Naive thymus-derived CD4-positive, alpha-beta T cell (primary cell): ENCODE measurements at regions not wholly inside any gene's neighbourhood (a gene's known extent, or its start where the extent isn't known, plus 50 kb on each side); places are given as distances from the start of the nearest gene placed in this dataset.

Source experiments
- ATAC-seq: fragments of 150-1000 bp; cut with Tn5 transposase; 2 replicates; pipeline ENCODE4 v1.10.0; 2021; ENCODE audit warnings: mild to moderate bottlenecking, moderate library complexity
- CTCF ChIA-PET: fragments of 350-600 bp; sonication (Branson Sonifier 250); formaldehyde crosslinking; loops from one replicate; lab custom pipeline; 2021; ENCODE audit warnings: antibody characterized with exemption; lab: Charles Lee
- POLR2A ChIA-PET: fragments of 350-600 bp; sonication (Branson Sonifier 250); formaldehyde crosslinking; loops from one replicate; lab custom pipeline; 2021; ENCODE audit warnings: antibody characterized with exemption, inconsistent platforms; lab: Charles Lee
- DNase-seq, 9 donors: peaks; one replicate each; pipeline versions ENCODE4 v3.0.0 to v3.0.0-alpha.2; 2020 to 2022; ENCODE audit warnings: mixed read lengths in 1 of 9
- H3K27ac ChIP-seq: one replicate; pipeline ENCODE4 v1.7.0; 2013; ENCODE audit warnings: mild to moderate bottlenecking, low read depth, low read length, moderate library complexity
- H3K27me3 ChIP-seq, 2 donors: one replicate each; pipeline ENCODE4 v1.7.0; 2013; ENCODE audit warnings: low read length in 2 of 2, mild to moderate bottlenecking in 2 of 2, moderate library complexity in 2 of 2; ENCODE audit not compliant: control insufficient read depth in 2 of 2, insufficient read depth in 2 of 2
- H3K36me3 ChIP-seq, 3 experiments: 1 replicate in 2 of 3; 2 replicates in 1 of 3; pipeline ENCODE4 v1.7.0; 2013; ENCODE audit warnings: low read length in 3 of 3, mild to moderate bottlenecking in 3 of 3, moderate library complexity in 1 of 3; ENCODE audit not compliant: insufficient read depth in 3 of 3, control insufficient read depth in 2 of 3
- H3K4me1 ChIP-seq, 2 donors: one replicate each; pipeline ENCODE4 v1.7.0; 2013; ENCODE audit warnings: low read length in 2 of 2, mild to moderate bottlenecking in 2 of 2, moderate library complexity in 1 of 2; ENCODE audit not compliant: control insufficient read depth in 2 of 2, insufficient read depth in 2 of 2
- H3K4me3 ChIP-seq: 2 replicates; pipeline ENCODE4 v1.7.0; 2013; ENCODE audit warnings: mild to moderate bottlenecking, low read length
- H3K9me3 ChIP-seq, 3 experiments: 1 replicate in 2 of 3; 2 replicates in 1 of 3; pipeline ENCODE4 v1.7.0; 2013; ENCODE audit warnings: low read length in 3 of 3; ENCODE audit not compliant: control insufficient read depth in 2 of 3
- H3K27ac Mint-ChIP-seq, 9 donors: one replicate each; pipeline ENCODE4 v1.8.0; 2020 to 2022; ENCODE audit warnings: mixed read lengths in 9 of 9, mild to moderate bottlenecking in 8 of 9, moderate library complexity in 5 of 9, inconsistent platforms in 2 of 9
- H3K27me3 Mint-ChIP-seq, 5 donors: one replicate each; pipeline ENCODE4 v1.8.0; 2021 to 2022; ENCODE audit warnings: mixed read lengths in 5 of 5, mild to moderate bottlenecking in 1 of 5
- H3K36me3 Mint-ChIP-seq, 5 donors: one replicate each; pipeline ENCODE4 v1.8.0; 2020 to 2022; ENCODE audit warnings: mixed read lengths in 5 of 5, mild to moderate bottlenecking in 3 of 5, inconsistent platforms in 1 of 5
- H3K4me1 Mint-ChIP-seq, 7 donors: one replicate each; pipeline ENCODE4 v1.8.0; 2020 to 2022; ENCODE audit warnings: mixed read lengths in 7 of 7, mild to moderate bottlenecking in 3 of 7, inconsistent platforms in 1 of 7
- H3K4me3 Mint-ChIP-seq, 10 donors: one replicate each; pipeline ENCODE4 v1.8.0; 2020 to 2022; ENCODE audit warnings: mild to moderate bottlenecking in 10 of 10, mixed read lengths in 10 of 10, moderate library complexity in 6 of 10, inconsistent platforms in 2 of 10
- H3K9me3 Mint-ChIP-seq, 11 donors: one replicate each; pipeline ENCODE4 v1.8.0; 2020 to 2022; ENCODE audit warnings: mixed read lengths in 11 of 11, mild to moderate bottlenecking in 4 of 11, inconsistent platforms in 1 of 11, moderate library complexity in 1 of 11
- intact Hi-C, 2 donors: fragments of 100-400 bp; cut with micrococcal nuclease; formaldehyde crosslinking; loops; one replicate each; pipeline ENCODE4 v1.15.1; 2023

- no peaks in the 10 kb centered on the region for H3K9me3 ChIP-seq
- H3K4me3 ChIP-seq: no peak overlapping the region
- intact Hi-C loops: loop anchor here in 1 of 2 donors (2.0 kb wide), 1 partner anchor 15 kb away; no protein-coding TSS in a partner anchor
- CTCF ChIA-PET: no interaction called here
- Mint-ChIP-seq H3K4me3 (no peak overlapping the region), H3K36me3 (peaks cover 0 to 6% (median 0%) of the 10 kb centered on the region in 5 donors), H3K4me1 (peaks cover 0 to 20% (median 14%) of the 10 kb centered on the region in 7 donors), H3K9me3 (peaks cover 0 to 4% (median 0%) of the 10 kb centered on the region in 11 donors), H3K27ac (peak overlapping the region in 1 of 9 donors; percentile 33), H3K27me3 (peaks cover 0 to 2% (median 0%) of the 10 kb centered on the region in 5 donors)
- POLR2A ChIA-PET: no interaction called here
- H3K36me3 ChIP-seq: no peaks in the 10 kb centered on the region
- ATAC-seq: no peak
- DNase-seq: no peak
- no peak overlapping the region for H3K27ac ChIP-seq
- no peaks in the 10 kb centered on the region for H3K27me3 ChIP-seq
- no peaks in the 10 kb centered on the region for H3K4me1 ChIP-seq
Observed at GRCh38 chr10:9081961-9082360, 1027.5 kb downstream of the GATA3 start.

- DNase-seq: peak in 5 of 9 donors; percentile 8 to 30 (median 19)
- Histone ChIP-seq H3K4me3 (no peak overlapping the region), H3K9me3 (no peaks in the 10 kb centered on the region), H3K4me1 (peaks cover 0 to 13% of the 10 kb centered on the region in 2 donors), H3K27me3 (no peaks in the 10 kb centered on the region), H3K27ac (no peak overlapping the region), H3K36me3 (no peaks in the 10 kb centered on the region)
- H3K27ac Mint-ChIP-seq: peak overlapping the region in 6 of 9 donors; percentile 17 to 92 (median 49)
- intact Hi-C loops: no loop called here
- ChIA-PET POLR2A (interaction anchor here (0.8 kb wide), 1 partner anchor 42 kb away, joined by 3 read pairs; no protein-coding TSS in a partner anchor), CTCF (interaction anchor here (0.6 to 1.1 kb wide), 2 partner anchors 114 to 1171 kb away, joined by 3 to 4 read pairs; no protein-coding TSS in a partner anchor)
- peaks cover 0 to 4% (median 0%) of the 10 kb centered on the region in 11 donors for H3K9me3 Mint-ChIP-seq
- H3K4me3 Mint-ChIP-seq: peak overlapping the region in 7 of 10 donors; percentile 3 to 60 (median 52)
- peaks cover 12 to 37% (median 26%) of the 10 kb centered on the region in 7 donors for H3K4me1 Mint-ChIP-seq
- H3K36me3 Mint-ChIP-seq: no peaks in the 10 kb centered on the region
- peaks cover 0 to 2% (median 0%) of the 10 kb centered on the region in 5 donors for H3K27me3 Mint-ChIP-seq
- ATAC-seq: no peak
Observed at GRCh38 chr10:9091530-9092093, 1037.1 kb downstream of the GATA3 start.

GRCh38 chr10:9096288-9096687 is 1041.8 kb downstream of the GATA3 start:
- Histone ChIP-seq H3K9me3 (no peaks in the 10 kb centered on the region), H3K27me3 (no peaks in the 10 kb centered on the region), H3K4me1 (peaks cover 0 to 26% of the 10 kb centered on the region in 2 donors), H3K27ac (peak overlapping the region; percentile 48), H3K36me3 (no peaks in the 10 kb centered on the region), H3K4me3 (no peak overlapping the region)
- Mint-ChIP-seq H3K4me3 (peak overlapping the region in 9 of 10 donors; percentile 11 to 89 (median 80)), H3K27me3 (peaks cover 0 to 2% (median 0%) of the 10 kb centered on the region in 5 donors), H3K36me3 (no peaks in the 10 kb centered on the region), H3K4me1 (peaks cover 12 to 56% (median 48%) of the 10 kb centered on the region in 7 donors), H3K27ac (peak overlapping the region in 8 of 9 donors; percentile 87 to 100 (median 95)), H3K9me3 (peaks cover 0 to 9% (median 0%) of the 10 kb centered on the region in 11 donors)
- ATAC-seq: peak; percentile 89
- ChIA-PET CTCF (interaction anchor here (0.6 to 1.0 kb wide), 3 partner anchors 68 to 534 kb away, joined by 3 read pairs; no protein-coding TSS in a partner anchor), POLR2A (interaction anchor here (0.5 to 2.8 kb wide), 11 partner anchors 11 to 1308 kb away, joined by 3 to 11 read pairs (median 5); partner anchors contain the start of genes ATP5F1C and KIN)
- intact Hi-C loops: loop anchor here in 1 of 2 donors (1.0 to 5.0 kb wide), 9 partner anchors 13 to 1309 kb away; partner anchors contain the start of genes ATP5F1C, GATA3 and KIN
- peak in 8 of 9 donors; percentile 7 to 90 (median 82) for DNase-seq

- ATAC-seq (peak; percentile 81), DNase-seq (peak in 7 of 9 donors; percentile 29 to 89 (median 81))
- Histone ChIP-seq H3K27me3 (no peaks in the 10 kb centered on the region), H3K4me1 (peaks cover 0 to 26% of the 10 kb centered on the region in 2 donors), H3K4me3 (no peak overlapping the region), H3K9me3 (no peaks in the 10 kb centered on the region), H3K36me3 (no peaks in the 10 kb centered on the region), H3K27ac (no peak overlapping the region)
- ChIA-PET CTCF (interaction anchor here (0.6 to 1.0 kb wide), 2 partner anchors 23 to 535 kb away, joined by 3 to 5 read pairs; no protein-coding TSS in a partner anchor), POLR2A (interaction anchor here (0.7 to 2.8 kb wide), 5 partner anchors 9 to 1046 kb away, joined by 3 to 10 read pairs (median 7); no protein-coding TSS in a partner anchor)
- Mint-ChIP-seq H3K4me3 (peak overlapping the region in 7 of 10 donors; percentile 30 to 82 (median 67)), H3K36me3 (no peaks in the 10 kb centered on the region), H3K4me1 (peaks cover 10 to 47% (median 43%) of the 10 kb centered on the region in 7 donors), H3K27ac (peak overlapping the region in 8 of 9 donors; percentile 64 to 97 (median 90)), H3K27me3 (peaks cover 0 to 2% (median 0%) of the 10 kb centered on the region in 5 donors), H3K9me3 (peaks cover 0 to 9% (median 0%) of the 10 kb centered on the region in 11 donors)
- intact Hi-C loops: loop anchor here in 1 of 2 donors (1.0 to 5.0 kb wide), 9 partner anchors 9 to 1310 kb away; partner anchors contain the start of genes ATP5F1C, GATA3 and KIN
Observed at GRCh38 chr10:9097206-9097990, 1042.9 kb downstream of the GATA3 start.

- Histone ChIP-seq H3K27ac (no peak overlapping the region), H3K9me3 (no peaks in the 10 kb centered on the region), H3K27me3 (no peaks in the 10 kb centered on the region), H3K4me3 (no peak overlapping the region), H3K4me1 (peaks cover 0 to 26% of the 10 kb centered on the region in 2 donors), H3K36me3 (no peaks in the 10 kb centered on the region)
- no peaks in the 10 kb centered on the region for H3K27me3 Mint-ChIP-seq
- CTCF ChIA-PET: interaction anchor here (0.6 kb wide), 1 partner anchor 23 kb away, joined by 5 read pairs; no protein-coding TSS in a partner anchor
- intact Hi-C loops: loop anchor here in 1 of 2 donors (1.0 to 5.0 kb wide), 9 partner anchors 8 to 1311 kb away; partner anchors contain the start of genes ATP5F1C, GATA3 and KIN
- H3K4me3 Mint-ChIP-seq: peak overlapping the region in 5 of 10 donors; percentile 30 to 82 (median 67)
- DNase-seq (no peak), ATAC-seq (no peak)
- peak overlapping the region in 8 of 9 donors; percentile 64 to 97 (median 90) for H3K27ac Mint-ChIP-seq
- peaks cover 0 to 9% (median 0%) of the 10 kb centered on the region in 11 donors for H3K9me3 Mint-ChIP-seq
- POLR2A ChIA-PET: interaction anchor here (0.7 to 2.8 kb wide), 3 partner anchors 9 to 90 kb away, joined by 5 to 10 read pairs (median 7); no protein-coding TSS in a partner anchor
- H3K4me1 Mint-ChIP-seq: peaks cover 10 to 42% (median 39%) of the 10 kb centered on the region in 7 donors
- no peaks in the 10 kb centered on the region for H3K36me3 Mint-ChIP-seq
Observed at GRCh38 chr10:9097991-9098306, 1043.5 kb downstream of the GATA3 start.

- ATAC-seq (no peak), DNase-seq (no peak)
- Mint-ChIP-seq H3K4me1 (peaks cover 0 to 20% (median 19%) of the 10 kb centered on the region in 7 donors), H3K4me3 (no peak overlapping the region), H3K36me3 (no peaks in the 10 kb centered on the region), H3K9me3 (peaks cover 0 to 7% (median 0%) of the 10 kb centered on the region in 11 donors), H3K27me3 (no peaks in the 10 kb centered on the region), H3K27ac (no peak overlapping the region)
- POLR2A ChIA-PET: no interaction called here
- H3K9me3 ChIP-seq: no peaks in the 10 kb centered on the region
- H3K36me3 ChIP-seq: no peaks in the 10 kb centered on the region
- peaks cover 0 to 9% of the 10 kb centered on the region in 2 donors for H3K4me1 ChIP-seq
- intact Hi-C loops: no loop called here
- H3K27me3 ChIP-seq: no peaks in the 10 kb centered on the region
- H3K4me3 ChIP-seq: no peak overlapping the region
- CTCF ChIA-PET: no interaction called here
- H3K27ac ChIP-seq: no peak overlapping the region
Observed at GRCh38 chr10:9102026-9102425, 1047.5 kb downstream of the GATA3 start.
